GM18517 (cell line): ENCODE measurements at regions not wholly inside any gene's neighbourhood (a gene's known extent, or its start where the extent isn't known, plus 50 kb on each side); places are given as distances from the start of the nearest gene placed in this dataset.

ENCODE experiments used
- ATAC-seq: cut with Tn5 transposase; IDR thresholded peaks from one replicate; pipeline ENCODE4 v1.9.1; 2021; ENCODE audit warnings: mild to moderate bottlenecking, moderate library complexity; ENCODE audit not compliant: unreplicated experiment

- ATAC-seq = no peak
These were observed 116.6 kb upstream of the SOX5 start for GRCh38 chr12:24066097-24066496.

GRCh38 chr12:24062642-24063245 lies 113.3 kb upstream of the SOX5 start:
- ATAC-seq = no peak

GRCh38 chr12:24060089-24060488 lies 110.6 kb upstream of the SOX5 start:
- no peak for ATAC-seq

- ATAC-seq = no peak
These were observed 108.5 kb upstream of the SOX5 start for GRCh38 chr12:24057920-24058476.

GRCh38 chr12:24055747-24056146 lies 106.3 kb upstream of the SOX5 start:
- ATAC-seq = no peak

GRCh38 chr12:24054416-24054815 lies 104.9 kb upstream of the SOX5 start:
- no peak for ATAC-seq

- no peak for ATAC-seq
These were observed 100.3 kb upstream of the SOX5 start for GRCh38 chr12:24049728-24050127.

- no peak for ATAC-seq
These were observed 99.6 kb upstream of the SOX5 start for GRCh38 chr12:24049101-24049500.

GRCh38 chr12:24048446-24048845 lies 99.0 kb upstream of the SOX5 start:
- no peak for ATAC-seq

- no peak for ATAC-seq
These were observed 97.9 kb upstream of the SOX5 start for GRCh38 chr12:24047326-24047725.

GRCh38 chr12:24045816-24046257 lies 96.4 kb upstream of the SOX5 start:
- no peak for ATAC-seq

- ATAC-seq = no peak
These were observed 95.7 kb upstream of the SOX5 start for GRCh38 chr12:24044941-24045703.

GRCh38 chr12:24042651-24043050 lies 93.2 kb upstream of the SOX5 start:
- no peak for ATAC-seq

- no peak for ATAC-seq
These were observed 89.6 kb upstream of the SOX5 start for GRCh38 chr12:24039113-24039525.

GRCh38 chr12:24038211-24038997 lies 88.9 kb upstream of the SOX5 start:
- ATAC-seq = no peak

- no peak for ATAC-seq
These were observed 87.2 kb upstream of the SOX5 start for GRCh38 chr12:24036438-24037216.

- no peak for ATAC-seq
These were observed 85.4 kb upstream of the SOX5 start for GRCh38 chr12:24034894-24035293.

- no peak for ATAC-seq
These were observed 84.7 kb upstream of the SOX5 start for GRCh38 chr12:24034160-24034559.

GRCh38 chr12:24027352-24027751 lies 77.9 kb upstream of the SOX5 start:
- ATAC-seq = no peak

- ATAC-seq = no peak
These were observed 75.8 kb upstream of the SOX5 start for GRCh38 chr12:24025153-24025798.
